IMR-90 (cell line): ENCODE measurements at regions not wholly inside any gene's neighbourhood (a gene's known extent, or its start where the extent isn't known, plus 50 kb on each side); places are given as distances from the start of the nearest gene placed in this dataset.

Experiments
- ATAC-seq: fragments of 200-7000 bp; cut with Tn5 transposase; 2 replicates; pipeline ENCODE4 v1.9.1; 2020; ENCODE audit warnings: low read depth, mild to moderate bottlenecking, moderate library complexity
- BruUV-seq: library from RNA; stranded (reverse); fragments of 400-500 nt; replicated peaks from 2 replicates; lab custom pipeline; 2021; lab: Mats Ljungman, UMichigan
- CTCF ChIA-PET: fragments of 300-600 bp; formaldehyde crosslinking; extraction: SDS; loops from one replicate; lab custom pipeline; 2021; ENCODE audit warnings: antibody characterized with exemption; lab: Yijun Ruan, JAX
- POLR2A ChIA-PET: fragments of 300-600 bp; sonication (Branson Sonifier 250); formaldehyde crosslinking; loops from one replicate; lab custom pipeline; 2022; ENCODE audit warnings: antibody characterized with exemption; ENCODE audit not compliant: unreplicated experiment; lab: Charles Lee
- DNase-seq: peaks from one replicate; pipeline ENCODE4 v3.0.0; 2013
- H2AFZ ChIP-seq: replicated peaks from 2 replicates; pipeline ENCODE3; 2013; ENCODE audit warnings: low read length, mild to moderate bottlenecking; ENCODE audit not compliant: poor library complexity
- H2AK5ac ChIP-seq: 2 replicates; pipeline ENCODE4 v1.6.1; 2013; ENCODE audit warnings: low read depth, low read length, inconsistent platforms
- H2AK9ac ChIP-seq: replicated peaks from 2 replicates; pipeline ENCODE3; 2013; ENCODE audit warnings: mild to moderate bottlenecking, low read depth, low read length, moderate library complexity; ENCODE audit not compliant: poor library complexity
- H2BK120ac ChIP-seq: 2 replicates; pipeline ENCODE4 v1.6.1; 2013; ENCODE audit warnings: low read depth, low read length, inconsistent platforms
- H2BK15ac ChIP-seq: 3 replicates; pipeline ENCODE4 v1.6.1; 2013; ENCODE audit warnings: low read depth, low read length, inconsistent platforms
- H2BK20ac ChIP-seq: 2 replicates; pipeline ENCODE4 v1.6.1; 2013; ENCODE audit warnings: low read depth, mild to moderate bottlenecking, inconsistent platforms, low read length, moderate library complexity
- H2BK5ac ChIP-seq: 2 replicates; pipeline ENCODE4 v1.6.1; 2013; ENCODE audit warnings: mild to moderate bottlenecking, low read depth, low read length, inconsistent platforms; ENCODE audit not compliant: poor library complexity, severe bottlenecking
- H3K14ac ChIP-seq: replicated peaks from 2 replicates; pipeline ENCODE4 v1.6.1; 2013; ENCODE audit warnings: low read depth, low read length, inconsistent platforms
- H3K18ac ChIP-seq: 2 replicates; pipeline ENCODE4 v1.6.1; 2013; ENCODE audit warnings: low read depth, low read length, control low read depth
- H3K23ac ChIP-seq: 2 replicates; pipeline ENCODE4 v1.6.1; 2013; ENCODE audit warnings: low read depth, low read length, inconsistent platforms
- H3K27ac ChIP-seq: 2 replicates; pipeline ENCODE4 v1.5.1; 2013; ENCODE audit warnings: mild to moderate bottlenecking, control low read depth, low read length; ENCODE audit not compliant: insufficient read depth
- H3K27me3 ChIP-seq: 2 replicates; pipeline ENCODE4 v1.6.1; 2013; ENCODE audit warnings: low read length; ENCODE audit not compliant: control insufficient read depth, insufficient read depth
- H3K36me3 ChIP-seq: 2 replicates; pipeline ENCODE4 v1.6.1; 2013; ENCODE audit warnings: low read length, mixed read lengths; ENCODE audit not compliant: control insufficient read depth, insufficient read depth
- H3K4ac ChIP-seq: 2 replicates; pipeline ENCODE4 v1.6.1; 2013; ENCODE audit warnings: low read depth, low read length, inconsistent platforms
- H3K4me1 ChIP-seq: 2 replicates; pipeline ENCODE4 v1.6.1; 2013; ENCODE audit warnings: low read length, mixed read lengths; ENCODE audit not compliant: control insufficient read depth, insufficient read depth
- H3K4me2 ChIP-seq: 2 replicates; pipeline ENCODE4 v1.6.1; 2013; ENCODE audit warnings: low read depth, mild to moderate bottlenecking, control low read depth, low read length, moderate library complexity
- H3K4me3 ChIP-seq: 2 replicates; pipeline ENCODE4 v1.5.1; 2013; ENCODE audit warnings: low read depth, mild to moderate bottlenecking, control low read depth, low read length, moderate library complexity; ENCODE audit not compliant: insufficient read depth
- H3K56ac ChIP-seq: 2 replicates; pipeline ENCODE4 v1.6.1; 2013; ENCODE audit warnings: low read length, inconsistent platforms; ENCODE audit not compliant: insufficient read depth; ENCODE audit errors: extremely low read depth
- H3K79me1 ChIP-seq, 2 experiments: 2 replicates each; pipeline ENCODE4 v1.6.1; 2013; ENCODE audit warnings: low read length in 2 of 2, inconsistent platforms in 1 of 2, low read depth in 1 of 2
- H3K9ac ChIP-seq: 2 replicates; pipeline ENCODE4 v1.6.1; 2013; ENCODE audit warnings: low read depth, low read length, control low read depth
- H3K9me1 ChIP-seq: 2 replicates; pipeline ENCODE4 v1.6.1; 2013; ENCODE audit warnings: low read length, inconsistent platforms; ENCODE audit not compliant: insufficient read depth
- H3K9me3 ChIP-seq: 2 replicates; pipeline ENCODE4 v1.6.1; 2013; ENCODE audit warnings: low read length; ENCODE audit not compliant: control insufficient read depth, insufficient read depth
- H4K20me1 ChIP-seq: 2 replicates; pipeline ENCODE4 v1.6.1; 2013; ENCODE audit warnings: low read length, inconsistent platforms; ENCODE audit not compliant: insufficient read depth
- H4K5ac ChIP-seq: 2 replicates; pipeline ENCODE4 v1.6.1; 2013; ENCODE audit warnings: mild to moderate bottlenecking, low read depth, low read length, control low read depth
- H4K8ac ChIP-seq, 2 experiments: 2 replicates each; pipeline ENCODE4 v1.6.1; 2013; ENCODE audit warnings: low read depth in 2 of 2, low read length in 2 of 2, control low read depth in 1 of 2, inconsistent platforms in 1 of 2
- H4K91ac ChIP-seq: 2 replicates; pipeline ENCODE4 v1.6.1; 2013; ENCODE audit warnings: low read depth, low read length, inconsistent platforms; ENCODE audit not compliant: insufficient read depth
- BHLHE40 ChIP-seq: fragments of 150-350 bp; IDR thresholded peaks from 2 replicates; pipeline ENCODE4 v1.6.1; 2016; ENCODE audit warnings: mild to moderate bottlenecking, low read depth, low read length
- RCOR1 ChIP-seq: IDR thresholded peaks from 2 replicates; pipeline ENCODE4 v1.6.1; 2012; ENCODE audit warnings: mild to moderate bottlenecking, low read length, improper control_type of control experiment; ENCODE audit not compliant: insufficient replicate concordance
- RFX5 ChIP-seq: IDR thresholded peaks from 2 replicates; pipeline ENCODE4 v1.8.0; 2012; ENCODE audit warnings: low read depth, mild to moderate bottlenecking, low read length, moderate library complexity
- SMC3 ChIP-seq: fragments of 150-350 bp; IDR thresholded peaks from 2 replicates; pipeline ENCODE4 v1.6.1; 2016; ENCODE audit warnings: low read depth, mild to moderate bottlenecking, antibody characterized with exemption, low read length, moderate library complexity
- WGBS, 2 experiments: methylation state at CpG; one replicate each; pipeline versions ENCODE4 v1.1.5 to v1.1.7; 2013; ENCODE audit warnings: missing lambda C conversion rate in 2 of 2; ENCODE audit not compliant: insufficient read length in 1 of 2; ENCODE audit errors: extremely low coverage in 2 of 2; 5-methylcytosine and 5-hydroxymethylcytosine counted together
- dilution Hi-C: fragments of 300-500 bp; cut with HindIII; formaldehyde crosslinking; loops from one replicate; pipeline ENCODE4 v1.14.3; 2018; ENCODE audit warnings: low sequenced_read_pairs; ENCODE audit not compliant: unreplicated experiment
- in situ Hi-C: fragments of 300-500 bp; cut with MboI; formaldehyde crosslinking; loops from 3 replicates; pipeline ENCODE4 v1.14.3; 2019; ENCODE audit warnings: low sequenced_read_pairs, inconsistent platforms, mixed read lengths
- intact Hi-C: fragments of 100-400 bp; cut with micrococcal nuclease; formaldehyde crosslinking; loops from 2 replicates; pipeline ENCODE4 v1.10.0; 2022

DNA sequence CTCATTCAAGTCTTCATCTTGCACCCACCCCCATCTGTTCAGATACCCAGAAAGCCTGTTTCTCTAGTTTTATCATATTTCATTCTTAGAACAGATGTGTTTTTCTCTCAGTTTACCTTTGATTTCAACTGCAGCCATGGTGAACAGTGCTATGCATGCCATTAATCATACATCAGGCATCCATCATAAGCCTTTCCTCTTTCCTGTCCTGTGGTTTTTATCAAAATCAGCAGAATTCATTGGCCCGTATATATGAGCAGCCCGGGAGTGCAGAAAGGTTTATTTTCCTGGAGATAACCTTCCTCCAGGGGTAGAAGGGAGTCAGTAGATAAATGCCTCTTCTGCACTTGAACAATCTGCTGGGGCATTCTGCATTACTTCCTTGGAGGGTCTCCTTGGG lies 65.7 kb downstream of the IL21 start:
- no peaks in the 10 kb centered on the region for H3K4me1 ChIP-seq
- H2AK5ac ChIP-seq = no peak overlapping the region
- no peak overlapping the region for H2BK120ac ChIP-seq
- CTCF ChIA-PET = interaction anchor here (0.6 kb wide), 1 partner anchor 362 kb away, joined by 3 read pairs; no protein-coding TSS in a partner anchor
- no CpG with 5 or more reads among the region's 2 CpGs for WGBS, 2 experiments
- H3K4me2 ChIP-seq = no peak overlapping the region
- no peak overlapping the region for H3K56ac ChIP-seq
- no peak overlapping the region for H4K5ac ChIP-seq
- no peak overlapping the region for H4K8ac ChIP-seq
- intact Hi-C loops (no loop called here), dilution Hi-C loops (no loop called here), in situ Hi-C loops (no loop called here)
- H3K36me3 ChIP-seq = no peaks in the 10 kb centered on the region
- no peak overlapping the region for H3K4ac ChIP-seq
- no peak overlapping the region for H4K91ac ChIP-seq
- no peak for ATAC-seq
- no peak for DNase-seq
- no peaks in the 10 kb centered on the region for H4K20me1 ChIP-seq
- H3K18ac ChIP-seq = no peak overlapping the region
- no peaks in the 10 kb centered on the region for H3K27me3 ChIP-seq
- H2AFZ ChIP-seq = no peak overlapping the region
- no TSS peak for BruUV-seq
- no peak overlapping the region for H3K4me3 ChIP-seq
- no peak overlapping the region for H3K23ac ChIP-seq
- POLR2A ChIA-PET = no interaction called here
- H3K9me3 ChIP-seq = no peaks in the 10 kb centered on the region
- no peak overlapping the region for H2BK15ac ChIP-seq
- H2AK9ac ChIP-seq = no peak overlapping the region
- H3K79me1 ChIP-seq = no peaks in the 10 kb centered on the region
- no peak overlapping the region for H3K9ac ChIP-seq
- no peak overlapping the region for H3K14ac ChIP-seq
- H3K27ac ChIP-seq = no peak overlapping the region
- H2BK20ac ChIP-seq = no peak overlapping the region
- no peak overlapping the region for H2BK5ac ChIP-seq
- TF ChIP-seq RFX5 = no peak
- no peak for TF ChIP-seq RCOR1
- TF ChIP-seq BHLHE40 = no peak
- TF ChIP-seq SMC3 = no peak
- no peaks in the 10 kb centered on the region for H3K9me1 ChIP-seq
